ENCODE measurements at regions not wholly inside any gene's neighbourhood (a gene's known extent, or its start where the extent isn't known, plus 50 kb on each side); places are given as distances from the start of the nearest gene placed in this dataset.

GRCh38 chr1:96292141-96292540 is 429.4 kb upstream of the PTBP2 start:
- no peak for TF ChIP-seq CTCF (IDR thresholded peaks at IDR 0.05)
- no peak for TF ChIP-seq POLR2A (IDR thresholded peaks at IDR 0.05)
- no peak for TF ChIP-seq POLR2AphosphoS5 (IDR thresholded peaks at IDR 0.05)
